GM19372 (cell line): ENCODE measurements at regions not wholly inside any gene's neighbourhood (a gene's known extent, or its start where the extent isn't known, plus 50 kb on each side); places are given as distances from the start of the nearest gene placed in this dataset.
"Not testable (repeated sequence)": the region's sequence is repeated elsewhere in the genome, so short reads cannot be mapped to it uniquely, and the experiment has no call there.

ENCODE experiments used
- ATAC-seq: cut with Tn5 transposase; IDR thresholded peaks from one replicate; pipeline ENCODE4 v1.9.1; 2021; ENCODE audit warnings: mild to moderate bottlenecking, low read depth, moderate library complexity; ENCODE audit not compliant: unreplicated experiment

DNA sequence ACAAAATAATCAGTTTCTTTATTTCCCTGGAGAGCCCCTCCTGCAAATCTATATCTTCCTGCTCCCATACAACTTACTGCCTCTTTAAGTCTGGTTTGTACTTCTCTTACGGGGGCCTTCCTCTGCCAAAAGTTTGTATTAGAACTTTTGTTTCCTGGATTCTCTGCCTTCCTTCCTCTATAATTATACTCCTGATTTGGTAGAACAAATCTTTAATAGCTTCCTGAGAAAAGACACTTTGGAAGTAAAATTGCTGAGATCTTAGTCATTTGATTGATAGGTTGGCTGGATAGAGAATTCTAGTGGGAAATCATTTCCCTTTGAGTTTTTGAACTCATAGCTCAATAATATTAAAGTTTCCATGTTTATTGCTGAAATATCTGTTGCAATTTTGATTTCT, 499.2 kb downstream of the RAB38 start:
- no peak for ATAC-seq

DNA sequence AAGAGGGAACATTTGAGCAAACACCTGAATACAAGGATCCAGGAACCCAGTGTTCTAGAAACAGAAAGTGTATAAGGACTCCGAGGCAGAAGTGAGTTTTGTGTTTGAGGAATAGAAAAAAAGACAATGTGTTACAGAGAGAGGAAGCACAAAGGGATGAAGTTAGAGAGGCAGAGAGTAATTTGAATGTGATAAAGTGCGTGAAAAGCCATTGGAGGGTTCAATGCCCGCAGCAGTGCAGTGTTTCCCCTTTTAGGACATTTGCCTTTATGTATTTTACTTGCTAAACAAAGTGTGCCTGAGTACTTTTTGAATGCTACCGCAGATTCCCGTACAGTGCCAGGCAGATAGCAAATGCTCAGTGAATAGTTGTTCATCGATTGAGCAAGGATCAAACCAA, 508.5 kb downstream of the RAB38 start:
- ATAC-seq: no peak

DNA sequence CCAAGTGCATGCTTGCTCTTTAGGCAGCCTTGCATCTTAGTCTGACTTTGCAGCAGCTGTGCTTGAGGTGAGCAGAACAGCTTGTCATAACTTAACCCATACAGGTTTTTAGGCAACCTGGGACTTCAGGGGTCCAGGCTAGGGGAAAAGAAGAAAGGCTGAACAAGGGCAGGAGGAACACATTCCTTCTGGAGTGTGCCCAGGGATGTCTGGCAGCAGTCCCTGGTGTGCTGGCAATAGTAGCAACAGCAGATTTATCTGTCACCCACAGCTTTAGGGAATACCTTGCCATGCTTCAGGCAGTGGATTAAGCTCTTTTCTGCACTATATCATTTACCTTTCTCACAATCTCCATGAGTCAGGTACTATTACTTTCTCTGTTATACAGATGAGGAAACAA, 513.0 kb downstream of the RAB38 start:
- ATAC-seq: no peak

DNA sequence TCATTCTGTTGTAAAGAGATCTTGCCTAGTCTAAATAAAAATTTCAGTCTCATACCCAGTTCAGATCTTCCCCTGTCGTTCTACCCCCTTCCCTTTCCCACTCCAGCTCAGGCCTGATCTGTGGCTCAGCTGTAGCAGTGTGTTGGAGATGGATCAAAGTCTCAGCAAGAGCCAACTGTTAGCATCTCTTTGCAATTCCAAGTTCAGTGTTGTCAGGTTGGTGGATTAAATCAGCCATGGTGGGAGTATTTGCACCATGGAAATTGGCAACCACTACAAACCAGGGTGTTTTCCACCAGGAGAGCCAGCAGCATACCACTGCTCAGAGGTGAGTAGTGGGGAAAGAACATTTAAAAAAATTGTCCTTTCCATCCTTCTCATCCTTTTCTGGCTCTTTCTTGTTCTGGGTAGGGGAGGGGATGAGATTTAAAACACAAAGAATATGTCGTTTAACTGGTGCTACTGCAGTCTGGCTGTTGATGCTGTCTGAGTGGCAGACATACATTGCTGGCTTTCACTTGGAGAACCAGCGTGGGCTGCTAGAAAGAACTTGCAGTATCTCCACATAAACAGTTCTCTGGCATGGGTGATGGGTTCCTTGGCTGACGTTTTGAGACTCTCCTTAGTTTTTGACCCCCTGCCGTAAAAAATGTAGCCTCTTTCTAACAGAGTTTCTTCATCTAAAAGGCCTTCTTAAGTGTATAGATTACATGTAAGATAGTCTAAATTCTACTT, 514.1 kb downstream of the RAB38 start:
- ATAC-seq: no peak

DNA sequence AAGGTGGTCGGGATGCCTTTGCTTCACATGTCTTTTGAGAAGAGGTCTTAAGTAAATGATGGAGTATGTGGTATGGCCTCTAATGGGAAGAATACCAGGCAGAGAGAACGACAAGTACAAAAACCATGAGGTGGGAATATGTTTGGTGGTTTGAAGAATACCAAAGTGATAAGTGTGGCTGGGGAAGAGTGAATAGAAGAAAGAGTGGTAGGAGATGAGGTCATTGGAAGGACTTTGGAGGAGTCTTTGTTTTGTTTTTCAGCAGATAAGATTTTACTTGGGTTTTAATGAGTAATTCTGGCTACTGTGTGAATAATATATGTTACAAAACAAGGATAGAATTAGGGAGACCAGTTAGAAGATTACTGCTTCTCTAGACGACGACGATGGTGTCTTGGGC, 515.4 kb downstream of the RAB38 start:
- no peak for ATAC-seq

DNA sequence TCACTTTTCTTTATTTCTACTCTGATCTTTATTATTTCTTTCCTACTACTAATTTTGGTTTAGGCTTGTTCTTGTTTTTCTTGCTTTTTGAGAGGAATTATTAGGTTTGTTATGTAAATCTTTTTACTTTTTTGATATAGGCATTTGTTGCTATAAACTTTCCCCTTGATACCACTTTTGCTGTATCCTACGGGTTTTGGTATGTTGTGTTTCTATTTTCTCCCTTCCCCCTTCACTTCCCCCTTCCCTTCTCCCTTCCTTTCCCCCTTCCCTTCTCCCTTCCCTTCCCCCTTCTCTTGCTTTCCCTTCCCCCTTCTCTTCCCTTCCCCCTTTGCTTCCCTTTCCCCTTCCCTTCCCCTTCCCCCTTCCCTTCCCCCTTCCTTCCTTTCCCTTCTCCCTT, 529.6 kb downstream of the RAB38 start:
- no peak for ATAC-seq

DNA sequence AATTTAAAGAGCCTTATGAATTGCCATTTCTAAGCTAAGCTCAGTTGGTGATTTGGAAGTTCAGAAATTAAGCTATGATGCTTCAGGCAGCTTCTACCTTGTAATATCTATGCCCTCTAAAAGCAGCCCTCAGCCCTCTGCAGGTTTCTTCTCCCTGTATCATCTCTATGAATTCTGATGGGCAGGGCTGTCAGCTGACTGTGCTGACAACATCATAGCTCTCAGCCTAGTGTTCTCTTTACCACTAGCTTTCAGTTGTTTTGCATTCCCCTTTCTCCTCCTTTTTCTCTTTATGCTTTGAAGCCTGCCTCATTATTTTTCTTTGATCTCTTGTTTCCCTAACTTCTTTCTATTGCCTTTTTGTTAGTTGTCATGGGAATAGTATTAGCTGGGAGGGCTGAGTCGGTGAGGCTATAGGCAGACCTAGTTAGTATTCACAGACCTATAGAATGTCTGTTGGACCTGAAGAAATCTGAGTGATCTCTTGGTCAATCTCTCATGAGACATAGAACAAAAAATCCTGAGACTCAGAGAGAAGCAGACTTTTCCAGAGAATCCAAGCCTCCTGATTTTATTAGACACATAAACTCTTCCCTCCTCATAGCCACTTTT, 535.4 kb downstream of the RAB38 start:
- no peak for ATAC-seq

DNA sequence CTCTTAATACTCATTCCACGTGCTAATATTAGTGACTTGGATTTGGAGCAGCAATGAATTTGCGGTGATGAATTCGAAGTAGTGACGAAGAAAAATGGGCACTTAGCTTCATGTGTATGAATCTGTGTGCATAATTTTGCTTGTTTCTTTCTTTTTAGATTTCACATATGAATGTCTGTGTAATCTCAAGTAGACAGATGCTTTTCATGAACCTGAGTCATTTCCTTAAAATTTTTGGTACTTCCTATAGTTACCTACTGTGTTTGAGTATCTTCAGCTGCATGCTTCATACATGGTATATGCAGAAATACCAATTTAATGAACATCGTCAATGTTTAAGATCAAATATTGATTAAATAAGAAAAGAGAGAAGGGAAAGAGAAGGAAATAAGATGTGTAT, 540.2 kb downstream of the RAB38 start:
- no peak for ATAC-seq

DNA sequence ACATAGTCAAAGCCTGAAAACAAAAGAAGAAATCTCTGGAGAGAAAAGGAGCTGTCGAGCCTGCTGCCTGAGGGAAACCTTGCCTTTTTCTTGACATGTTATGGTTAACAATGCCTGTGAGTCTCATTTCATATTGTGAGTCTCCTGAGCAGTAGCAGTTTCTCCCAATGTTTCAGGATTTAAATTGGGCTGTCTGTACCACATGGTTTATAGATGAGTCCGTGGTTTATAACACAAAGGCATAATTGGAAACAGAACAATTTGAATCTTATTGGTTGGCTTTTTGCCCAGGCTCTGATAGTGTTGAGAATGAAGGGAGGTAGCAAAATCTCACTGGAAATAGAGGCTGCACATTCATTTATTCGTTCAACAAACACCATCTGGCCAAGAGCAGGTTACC, 540.9 kb downstream of the RAB38 start:
- ATAC-seq: no peak

DNA sequence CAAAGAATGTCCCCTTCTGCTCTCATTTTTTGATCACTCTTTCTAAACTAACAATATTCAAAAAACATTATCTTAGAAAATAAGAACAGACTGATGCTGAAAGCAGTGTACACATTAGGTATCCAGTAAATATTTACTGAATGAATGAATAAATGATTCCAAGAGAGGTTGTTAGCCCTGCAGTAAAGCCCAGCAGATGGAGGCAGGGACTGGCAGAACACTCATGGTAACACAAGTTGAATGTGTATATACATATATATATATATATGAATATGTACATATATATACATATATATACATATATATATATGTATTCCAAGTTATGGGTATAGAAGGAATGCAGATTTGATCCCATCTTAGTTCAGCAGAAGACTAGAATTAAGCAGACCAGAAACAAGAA, 546.3 kb downstream of the RAB38 start:
- no peak for ATAC-seq

DNA sequence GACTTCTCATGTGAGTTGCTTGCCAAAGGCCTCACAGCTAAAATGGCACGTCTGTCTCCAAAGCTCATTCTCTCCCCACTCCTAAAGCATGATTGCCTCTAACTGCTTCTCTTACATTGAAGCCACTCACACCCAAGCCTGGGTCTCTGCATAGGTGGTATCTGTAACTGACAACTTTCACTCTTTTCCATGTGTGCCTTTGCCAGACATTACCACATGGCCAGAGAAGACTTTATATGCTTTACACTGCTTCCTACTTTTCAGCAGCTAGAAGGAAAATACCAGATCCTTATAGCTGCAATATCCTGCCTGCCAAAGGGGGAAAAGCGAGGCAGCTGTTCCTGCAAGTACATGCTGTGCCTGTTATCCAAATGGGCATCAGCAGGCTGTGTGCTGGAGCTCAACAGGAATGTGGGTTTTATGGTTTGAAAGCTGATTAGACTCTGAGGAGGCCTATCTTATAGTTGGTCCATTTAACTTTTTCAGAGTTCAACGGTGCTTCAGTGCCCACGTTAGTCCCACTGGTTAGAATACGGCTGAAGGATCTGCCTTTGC, 547.1 kb downstream of the RAB38 start:
- no peak for ATAC-seq

DNA sequence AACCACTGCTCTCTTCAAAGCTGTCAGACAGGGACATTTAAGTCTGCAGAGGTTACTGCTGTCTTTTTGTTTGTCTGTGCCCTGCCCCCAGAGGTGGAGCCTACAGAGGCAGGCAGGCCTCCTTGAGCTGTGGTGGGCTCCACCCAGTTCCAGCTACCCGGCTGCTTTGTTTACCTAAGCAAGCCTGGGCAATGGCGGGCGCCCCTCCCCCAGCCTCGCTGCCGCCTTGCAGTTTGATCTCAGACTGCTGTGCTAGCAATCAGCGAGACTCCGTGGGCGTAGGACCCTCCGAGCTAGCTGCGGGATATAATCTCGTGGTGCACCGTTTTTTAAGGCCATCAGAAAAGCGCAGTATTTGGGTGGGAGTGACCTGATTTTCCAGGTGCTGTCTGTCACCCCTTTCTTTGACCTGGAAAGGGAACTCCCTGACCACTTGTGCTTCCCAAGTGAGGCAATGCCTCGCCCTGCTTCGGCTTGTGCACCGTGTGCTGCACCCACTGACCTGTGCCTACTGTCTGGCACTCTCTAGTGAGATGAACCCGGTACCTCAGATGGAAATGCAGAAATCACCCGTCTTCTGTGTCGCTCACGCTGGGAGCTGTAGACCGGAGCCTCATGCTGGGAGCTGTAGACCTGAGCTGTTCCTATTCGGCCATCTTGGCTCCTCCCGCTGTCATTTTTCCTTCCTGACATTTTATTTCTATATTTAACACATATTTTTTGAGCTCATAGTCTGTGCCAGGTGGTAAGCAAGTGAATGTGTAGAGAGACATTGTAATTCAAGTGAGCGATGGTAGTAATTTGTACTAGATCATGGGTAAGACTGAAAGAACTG, 551.5 kb downstream of the RAB38 start:
- ATAC-seq: not testable (repeated sequence)

DNA sequence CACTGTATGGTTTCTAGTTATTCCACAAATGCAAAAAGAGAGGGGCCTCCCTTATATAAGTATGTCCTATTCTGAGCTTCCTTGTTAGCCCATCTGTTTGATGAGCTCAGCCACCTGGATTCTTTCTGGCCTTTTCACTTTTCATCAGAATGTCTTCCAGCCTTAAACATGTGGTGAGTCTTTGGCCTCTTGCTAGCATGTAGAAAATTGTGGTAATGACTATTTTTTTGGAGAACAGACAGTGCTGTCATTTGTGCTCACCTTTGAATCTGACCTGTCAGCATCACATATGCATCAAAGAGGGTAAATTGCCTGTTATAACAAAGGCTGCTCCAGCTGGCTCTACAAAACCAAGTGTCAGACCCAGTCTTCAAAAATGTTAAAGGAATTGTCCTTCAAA, 558.7 kb downstream of the RAB38 start:
- no peak for ATAC-seq

DNA sequence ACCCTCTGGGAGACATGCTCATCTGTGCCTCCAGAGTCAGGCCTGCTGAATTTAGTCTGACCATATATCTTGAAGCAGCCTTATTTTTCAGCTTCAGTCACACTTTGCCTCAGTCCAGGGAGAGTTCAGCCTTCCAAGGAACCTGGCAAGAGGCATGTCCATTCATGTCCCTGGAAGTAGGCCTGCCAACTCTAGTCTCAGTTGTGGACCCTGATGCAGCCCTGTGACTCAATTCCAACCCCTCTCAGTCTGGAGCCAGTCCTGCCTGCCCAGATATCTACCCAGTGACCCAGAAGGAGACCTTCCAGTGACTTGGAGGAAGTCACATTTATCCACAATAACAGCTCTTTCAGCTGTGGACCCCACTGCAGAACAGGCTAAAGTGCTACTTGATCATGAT, 566.6 kb downstream of the TMEM135 start:
- ATAC-seq: no peak

DNA sequence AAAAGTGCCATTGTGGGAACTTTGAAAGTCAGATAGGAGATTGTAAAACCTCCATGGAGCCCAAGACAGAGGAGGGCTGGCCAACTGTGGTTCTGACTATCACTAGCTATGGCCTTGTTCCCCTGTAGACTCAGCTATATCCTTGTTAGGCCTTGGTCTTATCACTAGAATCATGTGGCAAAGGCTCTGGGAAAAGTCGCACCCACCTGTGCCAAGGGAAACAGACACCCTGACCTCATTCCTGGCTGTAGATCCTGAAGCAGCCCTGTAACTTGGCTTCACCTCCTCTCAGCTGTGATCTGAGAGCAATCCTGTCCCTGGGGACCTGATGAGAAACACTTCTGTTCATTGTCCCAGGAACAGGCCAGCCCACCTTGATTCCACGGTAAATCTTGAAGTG, 566.2 kb downstream of the TMEM135 start:
- no peak for ATAC-seq

DNA sequence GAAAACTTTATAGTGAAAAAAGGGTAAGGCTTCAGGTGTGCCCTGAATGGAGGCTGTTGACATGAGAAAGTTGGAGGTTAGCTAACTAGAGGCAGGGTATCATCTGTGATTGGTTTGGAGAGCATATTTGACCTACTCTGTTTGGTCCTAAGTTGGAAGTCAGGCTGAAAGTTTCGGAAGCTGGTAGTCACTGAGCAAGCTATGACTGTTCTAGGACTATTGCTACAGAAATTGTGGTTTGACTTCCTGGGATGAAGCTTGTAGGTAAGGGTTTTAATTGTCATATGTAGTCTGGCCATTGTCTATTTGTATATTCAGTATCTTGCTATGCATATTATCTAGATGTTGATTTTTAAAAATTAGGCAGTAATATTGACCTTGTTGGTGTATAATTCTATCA, 565.0 kb downstream of the TMEM135 start:
- ATAC-seq: no peak

DNA sequence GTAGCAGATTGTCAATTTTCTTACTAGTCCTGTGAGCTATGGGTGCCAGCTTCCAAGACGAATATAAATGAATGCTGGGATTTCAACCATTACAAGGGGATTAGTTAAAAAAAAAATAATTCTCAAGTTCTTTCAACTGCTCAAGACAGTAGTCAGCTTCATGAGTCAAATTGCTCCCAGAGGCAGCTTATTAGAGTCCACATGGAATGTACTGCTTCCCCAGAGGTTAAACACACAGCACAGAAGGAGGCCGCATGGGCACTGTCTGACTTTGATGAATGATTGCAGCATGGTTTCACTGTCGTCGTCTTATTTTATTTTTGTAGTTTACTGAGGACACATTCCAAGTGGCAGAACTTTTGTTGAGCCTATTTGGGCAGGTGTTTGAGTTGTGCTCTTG, 563.2 kb downstream of the TMEM135 start:
- no peak for ATAC-seq

DNA sequence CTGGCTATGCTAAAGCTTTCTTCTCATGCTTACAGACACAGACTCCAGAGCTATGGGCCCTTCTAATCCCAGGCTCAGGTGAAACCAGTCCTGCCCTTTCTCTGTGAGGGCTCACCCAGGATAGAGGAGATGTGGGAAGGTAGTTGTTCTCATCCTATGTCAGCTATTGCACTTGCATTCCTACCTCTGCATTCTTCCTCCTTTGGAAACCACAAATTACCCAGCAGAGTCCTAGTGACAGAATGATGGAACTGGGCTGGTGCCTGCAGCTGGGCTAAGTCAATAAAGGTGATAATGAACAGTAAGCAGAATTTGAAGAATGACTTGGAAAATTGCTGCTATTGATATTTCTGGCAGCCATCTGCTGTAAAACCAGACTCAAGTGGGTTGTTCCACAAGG, 560.0 kb downstream of the TMEM135 start:
- ATAC-seq: no peak

DNA sequence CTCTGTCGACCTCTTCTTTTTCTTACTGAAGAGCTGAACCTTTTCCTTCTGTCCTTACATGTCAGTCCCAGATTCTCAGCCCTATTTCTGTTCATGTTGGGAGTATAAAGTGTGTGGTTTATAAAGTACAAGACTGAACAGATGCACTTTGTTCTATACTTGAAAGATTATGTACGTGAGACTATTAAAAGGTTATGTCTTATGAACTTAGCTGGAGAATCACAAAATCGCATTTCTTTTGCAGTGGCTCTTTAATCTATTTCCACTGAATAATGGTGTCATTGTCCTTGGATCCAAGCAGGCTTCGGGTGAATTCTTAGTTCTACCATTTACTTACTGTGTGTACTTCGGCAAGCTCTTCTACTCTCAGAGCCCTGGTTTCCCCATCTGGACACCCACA, 558.4 kb downstream of the TMEM135 start:
- ATAC-seq: no peak

DNA sequence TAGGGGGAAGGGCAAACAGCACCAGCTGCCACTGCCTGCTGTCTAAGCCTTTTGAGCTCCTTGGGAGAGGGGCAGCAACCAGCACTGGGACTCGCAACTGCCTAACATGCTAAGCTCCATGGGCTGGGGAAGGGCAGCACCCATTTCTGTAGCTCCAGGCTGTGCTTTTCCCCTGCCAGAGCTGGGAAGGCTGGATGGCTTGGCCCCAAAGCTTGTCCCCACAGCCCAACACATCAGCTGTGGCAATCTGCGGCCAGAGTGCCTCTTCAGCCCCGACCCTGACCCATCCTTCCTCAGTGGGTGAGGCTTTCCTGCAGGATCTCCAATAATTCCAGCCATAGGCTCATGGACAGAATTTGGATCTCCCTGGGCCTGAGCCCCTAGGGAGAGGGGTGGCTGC, 551.3 kb downstream of the TMEM135 start:
- ATAC-seq: no peak

DNA sequence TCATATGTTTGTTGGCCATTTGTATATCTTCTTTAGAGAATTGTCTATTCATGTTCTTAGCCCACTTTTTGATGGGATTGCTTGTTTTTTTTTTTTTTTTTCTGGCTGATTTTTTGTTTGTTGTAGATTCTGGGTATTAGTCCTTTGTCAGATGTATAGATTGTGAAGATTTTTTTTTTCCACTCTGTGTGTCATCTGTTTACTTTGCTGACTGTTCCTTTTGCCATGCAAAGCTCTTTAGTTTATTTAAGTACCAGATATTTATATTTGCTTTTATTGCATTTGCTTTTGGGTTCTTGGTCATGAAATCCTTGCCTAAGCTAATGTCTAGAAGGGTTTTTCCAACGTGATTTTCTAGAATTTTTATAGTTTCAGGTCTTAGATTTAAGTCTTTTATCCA, 547.9 kb downstream of the TMEM135 start:
- ATAC-seq: not testable (repeated sequence)
